Smooth muscle cell of the brain vasculature (primary cell): ENCODE measurements at regions not wholly inside any gene's neighbourhood (a gene's known extent, or its start where the extent isn't known, plus 50 kb on each side); places are given as distances from the start of the nearest gene placed in this dataset.

ENCODE experiments used
- DNase-seq: peaks from one replicate; pipeline ENCODE4 v3.0.0-alpha.2; 2012; ENCODE audit warnings: low read depth, low spot score

DNA sequence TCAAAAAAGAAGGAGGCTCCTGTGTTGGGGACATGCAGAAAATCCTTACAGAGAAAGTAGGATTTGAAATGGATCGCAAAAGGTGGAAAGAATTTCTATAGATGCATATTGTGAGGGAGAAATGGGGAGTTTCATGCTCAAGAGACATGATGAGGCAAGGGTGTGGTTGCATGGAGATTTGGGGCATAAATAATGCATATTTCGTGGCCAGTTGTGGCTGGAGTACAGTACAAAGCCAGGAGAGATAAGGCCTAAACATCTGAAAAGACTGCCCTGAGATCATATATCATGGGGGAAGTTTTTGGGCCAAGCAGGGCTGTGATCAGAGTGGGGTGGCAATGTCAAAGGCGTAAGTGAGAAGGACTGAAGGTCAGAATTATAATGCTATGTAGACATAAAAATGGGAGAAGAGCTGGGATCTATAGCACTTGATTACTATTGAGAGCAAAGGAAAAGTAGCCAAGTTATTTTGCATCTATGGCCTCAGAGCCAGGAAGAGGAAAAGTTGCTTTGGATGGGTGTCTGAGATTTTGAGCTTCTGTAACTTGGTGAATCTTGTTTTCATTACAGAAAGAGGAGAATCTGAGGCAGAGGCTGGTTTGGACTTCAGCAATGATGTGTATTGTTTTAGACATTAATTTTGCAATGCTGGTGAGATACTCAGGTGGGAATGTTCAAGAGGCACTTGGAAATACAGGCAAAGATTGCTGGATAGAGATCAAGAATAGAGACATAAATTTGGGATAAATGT lies 166.6 kb downstream of the INHBA start:
- DNase-seq = no peak

GRCh38 chr7:41529831-41530230 lies 173.1 kb downstream of the INHBA start:
- DNase-seq = no peak

GRCh38 chr7:41524876-41525275 lies 178.0 kb downstream of the INHBA start:
- DNase-seq = no peak

- no peak for DNase-seq
These were observed 182.4 kb downstream of the INHBA start for GRCh38 chr7:41520445-41520844.

- DNase-seq = no peak
These were observed 185.1 kb downstream of the INHBA start for GRCh38 chr7:41517771-41518170.

GRCh38 chr7:41508755-41509154 lies 194.1 kb downstream of the INHBA start:
- DNase-seq = no peak

- no peak for DNase-seq
These were observed 195.1 kb downstream of the INHBA start for GRCh38 chr7:41507686-41508268.

DNA sequence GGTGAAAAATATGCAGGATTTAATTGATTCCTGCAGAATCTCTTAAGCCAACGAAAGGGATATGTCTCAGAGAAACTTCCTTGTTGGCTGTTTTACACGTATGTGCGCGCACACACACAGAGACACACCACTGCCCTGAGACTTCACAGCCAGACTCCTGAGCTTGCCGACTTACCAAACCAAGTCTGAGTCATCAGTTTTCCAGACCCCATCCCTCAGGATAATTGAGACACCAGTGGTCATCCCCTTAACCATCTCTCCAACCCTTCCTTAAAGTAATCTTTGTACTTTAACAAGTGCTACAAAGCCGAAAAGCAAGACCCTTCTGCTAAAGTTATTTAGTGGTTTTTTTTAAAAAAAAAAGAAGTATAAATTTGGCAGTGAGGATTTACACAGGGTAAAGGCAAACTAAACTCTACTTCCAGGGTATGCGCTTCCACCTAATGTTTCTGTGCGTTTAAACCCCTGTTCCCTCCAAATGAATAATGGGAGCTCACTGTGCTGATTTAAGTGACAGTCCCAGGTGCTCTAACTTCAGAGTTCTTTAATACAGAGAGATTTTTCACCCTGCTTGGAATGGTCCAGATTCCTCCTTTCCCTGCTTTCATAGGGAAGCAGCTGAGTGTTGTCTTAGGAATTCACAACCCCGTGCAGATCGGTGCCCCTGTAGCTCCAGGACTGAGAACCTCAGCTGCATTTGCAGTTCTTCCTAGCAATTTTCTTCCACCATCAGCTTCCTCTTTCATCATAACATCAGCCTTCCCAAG lies 198.5 kb downstream of the INHBA start:
- no peak for DNase-seq

- DNase-seq = no peak
These were observed 199.5 kb downstream of the INHBA start for GRCh38 chr7:41503438-41503837.

- no peak for DNase-seq
These were observed 201.4 kb downstream of the INHBA start for GRCh38 chr7:41501466-41501865.

DNA sequence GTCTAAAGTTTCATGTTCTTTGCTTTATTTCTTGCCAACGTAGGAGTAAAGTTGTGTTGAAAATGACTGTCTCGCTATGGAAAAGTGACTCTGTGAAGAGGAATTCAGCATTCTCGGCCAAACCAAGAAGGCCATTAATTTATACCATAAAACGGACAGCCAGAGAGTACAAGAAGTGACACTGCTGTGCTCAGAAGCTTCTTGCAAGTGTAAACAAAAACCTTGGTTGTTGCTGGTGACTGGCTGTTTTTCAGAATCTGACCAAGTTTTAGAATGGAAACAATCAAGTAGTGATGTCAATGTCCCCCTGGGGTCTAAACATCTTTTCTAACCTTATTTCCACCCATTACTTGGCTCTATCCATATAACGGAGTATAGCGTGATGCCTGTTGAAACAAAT lies 201.9 kb downstream of the INHBA start:
- no peak for DNase-seq

- DNase-seq = no peak
These were observed 210.3 kb downstream of the INHBA start for GRCh38 chr7:41492603-41493002.

- no peak for DNase-seq
These were observed 210.9 kb downstream of the INHBA start for GRCh38 chr7:41491883-41492471.

DNA sequence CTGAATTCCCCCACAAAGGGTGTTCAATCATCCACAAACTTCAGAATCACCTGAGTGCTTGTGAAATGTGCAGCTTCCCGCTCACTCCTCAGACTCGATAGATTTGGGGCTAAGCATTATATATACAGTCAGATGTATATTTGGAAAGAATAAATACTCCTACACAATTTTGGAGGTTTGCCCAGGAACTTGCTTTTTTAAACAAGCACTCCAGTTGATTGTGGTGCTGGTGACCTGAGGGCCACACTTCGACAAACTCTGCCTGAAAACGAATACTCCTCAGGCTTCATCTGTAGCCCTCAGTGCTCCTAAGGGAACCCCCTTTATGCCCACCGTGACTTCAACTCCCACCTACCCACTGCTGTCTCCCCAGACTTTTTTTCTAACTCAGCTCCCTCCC lies 211.6 kb downstream of the INHBA start:
- no peak for DNase-seq

DNA sequence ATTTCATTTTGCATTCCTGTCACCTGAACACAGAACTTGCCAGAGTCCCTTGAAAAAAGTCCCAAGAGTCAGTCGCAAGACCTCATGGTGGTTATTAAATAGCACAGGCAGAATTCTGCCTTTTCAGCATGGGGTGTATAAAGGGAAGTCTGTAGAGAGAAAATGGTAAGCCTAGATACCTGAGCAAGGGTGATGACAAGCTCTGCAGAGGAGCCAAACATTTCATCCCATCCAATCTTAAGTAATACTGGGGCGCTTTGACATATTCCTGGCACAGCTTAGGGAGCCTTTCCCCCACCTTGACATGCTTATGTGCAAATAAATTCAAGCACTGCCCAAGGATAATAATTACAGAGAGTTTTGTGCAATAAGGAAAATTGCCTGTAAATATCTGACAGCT lies 213.0 kb downstream of the INHBA start:
- DNase-seq = no peak

- no peak for DNase-seq
These were observed 215.5 kb downstream of the INHBA start for GRCh38 chr7:41487229-41487940.

- no peak for DNase-seq
These were observed 221.5 kb downstream of the INHBA start for GRCh38 chr7:41481353-41481752.

DNA sequence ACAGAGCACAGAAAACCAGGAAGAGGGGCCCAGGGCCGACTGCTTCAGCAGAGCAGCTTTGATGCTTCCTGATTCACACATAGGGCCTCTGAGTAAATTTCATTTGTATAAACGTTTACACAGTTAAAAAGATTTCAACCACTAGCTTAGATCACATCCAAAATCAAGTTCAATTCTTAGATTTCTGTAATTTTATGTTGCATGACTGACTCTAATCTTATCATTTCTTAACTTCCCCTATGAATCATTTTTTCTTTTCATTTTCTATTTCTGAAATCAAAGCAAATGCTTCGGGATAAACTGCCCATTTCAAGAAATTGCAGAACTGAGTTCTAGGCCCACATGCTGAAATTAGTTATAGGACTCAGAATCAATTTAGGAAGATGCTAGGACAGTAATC lies 224.7 kb downstream of the INHBA start:
- DNase-seq = no peak

DNA sequence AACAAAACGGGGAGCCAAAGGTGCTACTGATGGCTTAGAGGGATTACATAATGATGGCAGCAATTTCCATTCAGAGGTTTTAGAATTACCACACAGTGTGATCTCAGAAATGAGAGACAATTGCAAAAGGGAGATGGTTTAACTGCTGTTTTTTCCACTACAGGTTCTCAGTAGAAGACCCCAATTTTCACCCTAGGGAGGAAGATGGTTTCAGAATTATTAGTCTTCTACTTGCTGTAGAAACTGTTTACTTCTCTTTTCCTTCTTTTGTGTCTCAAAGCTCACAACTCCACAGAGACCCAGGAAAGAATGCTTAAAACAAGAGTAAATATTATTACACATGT lies 226.5 kb downstream of the INHBA start:
- no peak for DNase-seq

- DNase-seq = no peak
These were observed 227.0 kb downstream of the INHBA start for GRCh38 chr7:41475801-41476459.

- no peak for DNase-seq
These were observed 230.3 kb downstream of the INHBA start for GRCh38 chr7:41472427-41473125.
